Endothelial cell of umbilical vein (primary cell): ENCODE measurements at regions not wholly inside any gene's neighbourhood (a gene's known extent, or its start where the extent isn't known, plus 50 kb on each side); places are given as distances from the start of the nearest gene placed in this dataset.

Experiments
- CTCF ChIP-seq, 2 donors: IDR thresholded peaks; 1 replicate in 1 of 2; 2 replicates in 1 of 2; pipeline ENCODE4 v1.5.1; 2011; ENCODE audit warnings: low read length in 2 of 2, mild to moderate bottlenecking in 2 of 2, moderate library complexity in 2 of 2, control low read depth in 1 of 2, inconsistent platforms in 1 of 2, low read depth in 1 of 2; ENCODE audit not compliant: insufficient read depth in 1 of 2; ENCODE audit errors: extremely low read depth in 1 of 2
- EZH2 ChIP-seq: IDR thresholded peaks from 2 replicates; pipeline ENCODE4 v1.6.1; 2012; ENCODE audit warnings: borderline replicate concordance, low read depth, mild to moderate bottlenecking, moderate library complexity, low read length, inconsistent platforms; ENCODE audit not compliant: severe bottlenecking
- FOS ChIP-seq: IDR thresholded peaks from 2 replicates; pipeline ENCODE4 v1.6.1; 2011; ENCODE audit warnings: mild to moderate bottlenecking, low read length, moderate library complexity, borderline replicate concordance; ENCODE audit not compliant: insufficient read depth
- MYC ChIP-seq: IDR thresholded peaks from one replicate; pipeline ENCODE4 v1.6.1; 2011; ENCODE audit warnings: mild to moderate bottlenecking, low read depth, low read length
- POLR2A ChIP-seq: IDR thresholded peaks from 2 replicates; pipeline ENCODE4 v1.6.1; 2012; ENCODE audit warnings: low read depth, mild to moderate bottlenecking, control low read depth, low read length
- POLR2AphosphoS5 ChIP-seq: IDR thresholded peaks from 2 replicates; pipeline ENCODE4 v1.6.1; 2012; ENCODE audit warnings: low read depth, mild to moderate bottlenecking, control low read depth, low read length, moderate library complexity; ENCODE audit not compliant: insufficient read depth
- TF ChIP-seq, protein P1 (sequence below): IDR thresholded peaks from 2 replicates; pipeline ENCODE4 v1.6.1; 2011; ENCODE audit not compliant: insufficient read depth, insufficient read length

- TF ChIP-seq POLR2A = no peak
- no peak for TF ChIP-seq FOS
- no peak for TF ChIP-seq POLR2AphosphoS5
- no peak for TF ChIP-seq CTCF (IDR thresholded peaks at IDR 0.05; ENCODE audit: extremely low read depth in 1 of 2, insufficient read depth in 1 of 2, low read depth in 1 of 2, low read length in 2 of 2)
- no peak for TF ChIP-seq EZH2
- TF ChIP-seq MYC = no peak
- TF ChIP-seq, protein P1, sequence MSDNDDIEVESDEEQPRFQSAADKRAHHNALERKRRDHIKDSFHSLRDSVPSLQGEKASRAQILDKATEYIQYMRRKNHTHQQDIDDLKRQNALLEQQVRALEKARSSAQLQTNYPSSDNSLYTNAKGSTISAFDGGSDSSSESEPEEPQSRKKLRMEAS = no peak
Measured at GRCh38 chr7:16069998-16070397, 351.3 kb downstream of the CRPPA start.
